Subcutaneous abdominal adipose tissue (tissue), 5 donors: ENCODE measurements at regions not wholly inside any gene's neighbourhood (a gene's known extent, or its start where the extent isn't known, plus 50 kb on each side); places are given as distances from the start of the nearest gene placed in this dataset.

Experiments
- H3K27ac ChIP-seq: one replicate; pipeline ENCODE4 v1.7.0; 2013; ENCODE audit warnings: low read depth, mild to moderate bottlenecking, inconsistent platforms, low read length, moderate library complexity
- H3K27me3 ChIP-seq, 5 donors: one replicate each; pipeline ENCODE4 v1.7.0; 2013; ENCODE audit warnings: low read length in 5 of 5, inconsistent platforms in 1 of 5; ENCODE audit not compliant: control insufficient read depth in 5 of 5, insufficient read depth in 4 of 5
- H3K36me3 ChIP-seq, 5 donors: one replicate each; pipeline ENCODE4 v1.7.0; 2013; ENCODE audit warnings: low read length in 5 of 5; ENCODE audit not compliant: control insufficient read depth in 5 of 5, insufficient read depth in 5 of 5
- H3K4me1 ChIP-seq, 5 donors: one replicate each; pipeline ENCODE4 v1.7.0; 2013; ENCODE audit warnings: low read length in 5 of 5, mild to moderate bottlenecking in 3 of 5, moderate library complexity in 1 of 5; ENCODE audit not compliant: control insufficient read depth in 5 of 5, insufficient read depth in 5 of 5
- H3K4me3 ChIP-seq, 5 donors: one replicate each; pipeline ENCODE4 v1.7.0; 2013; ENCODE audit warnings: low read length in 5 of 5, low read depth in 1 of 5
- H3K9ac ChIP-seq, 5 donors: one replicate each; pipeline ENCODE4 v1.7.0; 2013; ENCODE audit warnings: low read length in 5 of 5, mild to moderate bottlenecking in 4 of 5, moderate library complexity in 3 of 5
- H3K9me3 ChIP-seq, 5 donors: one replicate each; pipeline ENCODE4 v1.7.0; 2013; ENCODE audit warnings: low read length in 5 of 5; ENCODE audit not compliant: control insufficient read depth in 5 of 5
- donor health status: healthy.
- donor health status: healthy.
- donor health status: healthy.
- donor health status: healthy.
- donor health status: healthy.

DNA sequence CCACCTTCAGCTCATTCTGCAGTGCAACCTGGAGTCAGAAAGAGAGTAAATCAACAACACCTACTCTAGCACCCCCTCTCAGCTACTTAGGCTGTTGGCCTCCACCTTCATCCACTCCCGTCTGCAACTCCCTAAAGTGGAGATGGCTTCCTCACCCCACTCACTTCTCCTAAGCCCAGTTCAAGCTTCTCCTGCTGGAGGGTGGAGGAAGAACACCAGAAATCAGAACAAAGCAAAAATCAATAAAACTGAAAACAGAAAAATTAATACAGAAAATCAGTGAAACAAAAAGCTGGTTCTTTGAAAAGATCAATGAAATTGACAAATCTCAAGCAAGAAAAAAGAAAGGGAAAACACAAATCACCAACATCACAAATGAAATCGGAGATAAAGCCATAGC, 191.7 kb downstream of the ANAPC1 start:
- H3K9me3 ChIP-seq = peaks cover 0 to 6% (median 3%) of the 10 kb centered on the region in 5 donors
- H3K9ac ChIP-seq = no peak overlapping the region
- peaks cover 0 to 8% (median 5%) of the 10 kb centered on the region in 5 donors for H3K4me1 ChIP-seq
- no peaks in the 10 kb centered on the region for H3K36me3 ChIP-seq
- no peak overlapping the region for H3K27ac ChIP-seq
- H3K27me3 ChIP-seq = no peaks in the 10 kb centered on the region
- no peak overlapping the region for H3K4me3 ChIP-seq

DNA sequence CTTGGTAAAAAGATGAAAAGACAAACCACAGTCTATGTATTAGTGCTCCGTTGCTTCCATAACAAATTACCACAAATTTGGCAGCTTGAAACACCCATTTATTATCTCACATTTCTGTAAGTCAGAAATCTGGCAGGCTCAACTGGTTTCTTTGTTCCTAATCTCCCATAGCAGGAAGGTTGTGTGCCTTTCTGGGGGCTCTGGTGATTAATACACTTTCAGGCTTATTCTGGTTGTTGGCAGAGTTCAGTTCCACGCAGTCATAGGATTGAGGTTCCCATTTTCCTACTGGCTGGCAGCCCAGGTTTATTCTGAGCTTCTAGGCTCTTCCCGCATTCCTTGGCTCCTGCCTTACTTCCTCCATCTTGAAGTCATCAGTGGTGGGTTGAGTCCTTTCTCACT, 189.3 kb downstream of the ANAPC1 start:
- Histone ChIP-seq H3K9ac (no peak overlapping the region), H3K27me3 (no peaks in the 10 kb centered on the region), H3K9me3 (peaks cover 0 to 6% (median 3%) of the 10 kb centered on the region in 5 donors), H3K4me3 (peak overlapping the region in 1 of 5 donors; percentile 17), H3K36me3 (no peaks in the 10 kb centered on the region), H3K27ac (peak overlapping the region; percentile 16), H3K4me1 (peaks cover 5 to 18% (median 14%) of the 10 kb centered on the region in 5 donors)

DNA sequence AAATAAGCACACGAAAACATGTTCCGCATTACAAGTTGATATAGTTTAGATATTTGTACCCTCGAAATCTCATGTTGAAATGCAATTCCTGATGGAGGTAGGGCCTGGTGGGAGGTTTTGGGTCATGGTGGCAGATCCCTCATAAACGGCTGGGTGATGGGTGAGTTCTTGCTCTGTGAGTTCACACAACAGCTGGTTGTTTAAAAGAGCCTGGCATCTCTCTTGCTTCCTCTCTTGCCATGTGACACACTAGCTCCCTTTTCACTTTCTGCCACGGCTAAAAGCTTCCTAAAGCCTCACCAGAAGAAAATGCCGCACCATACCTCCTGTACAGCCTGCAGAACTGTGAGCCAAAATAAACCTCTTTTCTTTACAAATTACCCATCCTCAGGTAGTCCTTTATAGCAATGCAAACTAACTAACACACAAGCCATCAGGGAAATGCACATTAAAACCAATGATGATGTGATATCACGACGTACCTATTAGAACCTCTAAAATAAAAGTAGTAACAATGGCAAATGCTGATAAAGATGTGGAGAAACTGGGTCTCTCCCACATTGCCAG, 188.5 kb downstream of the ANAPC1 start:
- Histone ChIP-seq H3K27ac (no peak overlapping the region), H3K9ac (no peak overlapping the region), H3K4me1 (peaks cover 5 to 18% (median 9%) of the 10 kb centered on the region in 5 donors), H3K9me3 (peaks cover 0 to 6% (median 3%) of the 10 kb centered on the region in 5 donors), H3K36me3 (no peaks in the 10 kb centered on the region), H3K27me3 (no peaks in the 10 kb centered on the region), H3K4me3 (no peak overlapping the region)

DNA sequence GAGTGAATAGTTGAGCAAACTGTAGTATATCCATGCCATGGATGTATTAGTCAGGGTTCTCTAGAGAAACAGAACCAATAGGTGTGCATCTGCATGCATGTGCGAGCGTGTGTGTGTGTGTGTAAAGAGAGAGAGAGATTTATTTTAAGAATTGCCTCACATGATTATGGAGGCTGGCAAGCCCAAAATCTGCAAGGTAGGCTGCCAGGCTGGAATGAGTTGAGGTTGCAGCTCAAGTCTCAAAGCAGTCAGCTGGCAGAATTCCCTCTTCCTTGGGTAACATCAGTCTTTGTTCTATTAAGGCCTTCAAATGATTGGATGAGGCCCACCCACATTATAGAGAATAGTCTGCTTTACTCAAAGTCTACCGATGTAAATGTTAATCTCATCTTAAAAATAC, 187.8 kb downstream of the ANAPC1 start:
- Histone ChIP-seq H3K4me3 (no peak overlapping the region), H3K4me1 (peaks cover 5 to 18% (median 9%) of the 10 kb centered on the region in 5 donors), H3K27ac (no peak overlapping the region), H3K27me3 (no peaks in the 10 kb centered on the region), H3K9me3 (peaks cover 0 to 6% (median 3%) of the 10 kb centered on the region in 5 donors), H3K9ac (no peak overlapping the region), H3K36me3 (no peaks in the 10 kb centered on the region)

DNA sequence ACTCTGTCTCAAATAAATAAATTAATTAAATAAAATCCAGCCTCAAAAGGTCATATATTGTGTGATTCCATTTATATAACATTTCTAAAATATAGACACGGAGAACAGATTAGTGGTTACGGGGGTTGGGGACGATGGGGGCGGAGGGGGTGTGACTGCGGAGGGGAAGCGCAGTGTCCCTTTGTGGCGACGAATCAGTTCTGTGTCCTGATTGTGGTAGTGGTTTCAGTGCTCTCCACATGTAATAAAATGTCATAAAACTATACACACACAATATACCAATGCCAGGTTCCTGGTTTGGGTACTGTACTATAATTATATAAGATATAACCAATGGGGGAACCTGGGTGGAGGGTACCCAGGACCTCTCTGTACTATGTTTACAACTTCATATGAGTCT, 186.4 kb downstream of the ANAPC1 start:
- no peak overlapping the region for H3K27ac ChIP-seq

DNA sequence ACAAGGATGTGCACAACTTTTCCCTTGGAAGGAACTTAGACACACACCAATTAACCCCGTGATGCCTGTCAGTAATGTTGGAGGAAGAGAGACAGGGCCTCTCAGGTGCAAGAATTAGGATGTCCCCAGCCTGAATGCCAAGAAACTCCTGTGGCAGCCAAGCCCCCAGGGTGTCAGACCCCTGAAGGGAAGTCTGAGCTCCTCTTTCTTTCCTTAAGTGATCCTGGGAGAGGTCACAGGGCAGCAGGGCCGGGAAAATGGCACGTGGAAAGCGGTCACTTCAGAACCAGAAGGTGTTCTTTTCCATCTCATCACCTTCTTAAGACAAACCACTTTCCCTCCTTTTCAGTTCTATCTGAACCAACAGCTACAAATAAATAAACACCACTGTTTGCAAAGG, 185.9 kb downstream of the ANAPC1 start:
- H3K27me3 ChIP-seq = peaks cover 0 to 3% (median 0%) of the 10 kb centered on the region in 5 donors
- H3K27ac ChIP-seq = no peak overlapping the region
- no peak overlapping the region for H3K9ac ChIP-seq
- H3K36me3 ChIP-seq = no peaks in the 10 kb centered on the region
- peaks cover 0 to 6% (median 3%) of the 10 kb centered on the region in 5 donors for H3K9me3 ChIP-seq
- H3K4me3 ChIP-seq = no peak overlapping the region
- H3K4me1 ChIP-seq = peaks cover 6 to 20% (median 16%) of the 10 kb centered on the region in 5 donors

More for the DNA sequence above, 186.4 kb downstream of the ANAPC1 start:
- H3K9ac ChIP-seq = no peak overlapping the region
- peaks cover 0 to 2% (median 0%) of the 10 kb centered on the region in 5 donors for H3K27me3 ChIP-seq
- peaks cover 0 to 6% (median 3%) of the 10 kb centered on the region in 5 donors for H3K9me3 ChIP-seq
- H3K4me1 ChIP-seq = peaks cover 6 to 18% (median 14%) of the 10 kb centered on the region in 5 donors
- H3K36me3 ChIP-seq = no peaks in the 10 kb centered on the region
- no peak overlapping the region for H3K4me3 ChIP-seq

DNA sequence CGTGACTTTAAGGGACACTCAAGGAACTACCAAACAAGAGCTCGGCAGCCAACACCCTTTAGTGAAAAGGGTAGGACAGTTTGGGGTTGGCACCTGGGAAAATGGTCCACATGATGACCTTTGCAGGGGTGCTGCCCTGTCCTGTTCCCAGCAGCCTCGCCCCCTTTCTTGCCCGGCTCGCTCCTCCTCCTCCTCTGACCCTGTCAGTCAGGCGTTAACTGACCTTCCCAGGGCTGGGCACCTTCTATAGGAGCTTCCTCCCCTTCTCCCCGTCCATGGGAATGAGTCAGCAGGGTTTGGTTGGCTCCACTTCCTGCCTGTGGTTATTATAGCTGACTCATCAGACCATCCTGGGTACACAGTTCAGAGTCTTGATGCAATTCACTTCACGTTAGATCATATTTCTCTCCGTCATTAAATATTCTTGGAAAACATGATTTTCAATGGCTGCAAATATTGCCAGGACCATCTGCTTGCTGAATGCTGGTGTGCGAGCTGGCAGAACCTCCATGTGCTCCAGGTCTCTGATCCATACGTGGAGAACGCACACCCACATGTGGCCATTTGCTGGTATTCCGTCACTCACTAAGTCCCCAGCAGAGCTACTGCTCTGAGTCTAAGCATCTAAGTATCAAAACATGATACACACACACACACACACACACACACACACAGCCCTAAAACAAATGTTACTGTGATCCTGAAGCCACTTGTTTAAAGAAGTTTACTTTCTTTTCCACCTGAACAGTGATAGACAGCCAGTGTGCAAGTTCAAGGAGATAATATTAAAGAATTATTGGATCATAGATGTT, 185.0 kb downstream of the ANAPC1 start:
- Histone ChIP-seq H3K27ac (no peak overlapping the region), H3K4me1 (peaks cover 6 to 20% (median 16%) of the 10 kb centered on the region in 5 donors), H3K4me3 (peak overlapping the region in 1 of 5 donors; percentile 21), H3K36me3 (no peaks in the 10 kb centered on the region), H3K27me3 (peaks cover 0 to 3% (median 0%) of the 10 kb centered on the region in 5 donors), H3K9ac (no peak overlapping the region), H3K9me3 (peaks cover 0 to 6% (median 3%) of the 10 kb centered on the region in 5 donors)

DNA sequence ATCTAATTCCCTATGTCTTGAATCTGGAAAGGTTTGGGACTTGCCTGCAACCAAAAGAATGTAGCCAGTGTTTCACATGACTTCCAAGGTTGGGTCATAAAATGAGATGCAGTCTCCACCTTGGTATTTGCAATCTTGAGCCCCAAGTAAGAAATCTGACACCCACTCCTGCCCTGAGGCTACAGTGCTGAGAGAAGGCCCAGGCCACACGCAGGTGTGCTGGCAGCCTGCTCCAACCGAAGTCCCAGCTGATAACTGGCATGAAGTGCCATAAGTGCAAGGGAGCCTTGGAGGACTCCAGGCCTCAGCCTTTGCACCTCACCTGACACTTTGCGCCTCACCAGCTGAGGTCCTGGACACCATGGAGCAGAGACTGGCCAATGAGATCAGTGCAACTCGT, 182.7 kb downstream of the ANAPC1 start:
- H3K4me3 ChIP-seq = no peak overlapping the region
- no peaks in the 10 kb centered on the region for H3K36me3 ChIP-seq
- H3K9ac ChIP-seq = no peak overlapping the region
- H3K9me3 ChIP-seq = no peaks in the 10 kb centered on the region
- no peak overlapping the region for H3K27ac ChIP-seq
- peaks cover 6 to 24% (median 16%) of the 10 kb centered on the region in 5 donors for H3K4me1 ChIP-seq
- peaks cover 0 to 3% (median 0%) of the 10 kb centered on the region in 5 donors for H3K27me3 ChIP-seq

DNA sequence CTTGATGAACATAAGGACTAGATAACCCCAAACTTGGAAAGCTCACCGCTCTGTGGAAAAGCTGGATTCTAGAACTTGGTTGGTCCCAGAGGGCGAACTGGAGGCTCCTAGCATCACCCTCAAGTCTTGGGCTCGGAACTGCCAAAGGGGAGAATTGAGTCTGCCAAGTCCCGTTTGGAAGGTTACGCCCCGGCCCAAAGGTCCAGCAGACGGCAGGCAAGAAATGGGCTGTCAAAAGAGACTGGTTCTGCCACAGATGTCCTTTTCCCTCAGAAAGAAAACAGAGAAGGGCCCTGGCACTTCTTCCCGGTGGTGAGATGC, 182.2 kb downstream of the ANAPC1 start:
- no peak overlapping the region for H3K9ac ChIP-seq
- no peak overlapping the region for H3K27ac ChIP-seq
- peaks cover 0 to 3% (median 0%) of the 10 kb centered on the region in 5 donors for H3K27me3 ChIP-seq
- H3K4me3 ChIP-seq = no peak overlapping the region
- H3K9me3 ChIP-seq = no peaks in the 10 kb centered on the region
- no peaks in the 10 kb centered on the region for H3K36me3 ChIP-seq
- H3K4me1 ChIP-seq = peaks cover 6 to 24% (median 16%) of the 10 kb centered on the region in 5 donors

DNA sequence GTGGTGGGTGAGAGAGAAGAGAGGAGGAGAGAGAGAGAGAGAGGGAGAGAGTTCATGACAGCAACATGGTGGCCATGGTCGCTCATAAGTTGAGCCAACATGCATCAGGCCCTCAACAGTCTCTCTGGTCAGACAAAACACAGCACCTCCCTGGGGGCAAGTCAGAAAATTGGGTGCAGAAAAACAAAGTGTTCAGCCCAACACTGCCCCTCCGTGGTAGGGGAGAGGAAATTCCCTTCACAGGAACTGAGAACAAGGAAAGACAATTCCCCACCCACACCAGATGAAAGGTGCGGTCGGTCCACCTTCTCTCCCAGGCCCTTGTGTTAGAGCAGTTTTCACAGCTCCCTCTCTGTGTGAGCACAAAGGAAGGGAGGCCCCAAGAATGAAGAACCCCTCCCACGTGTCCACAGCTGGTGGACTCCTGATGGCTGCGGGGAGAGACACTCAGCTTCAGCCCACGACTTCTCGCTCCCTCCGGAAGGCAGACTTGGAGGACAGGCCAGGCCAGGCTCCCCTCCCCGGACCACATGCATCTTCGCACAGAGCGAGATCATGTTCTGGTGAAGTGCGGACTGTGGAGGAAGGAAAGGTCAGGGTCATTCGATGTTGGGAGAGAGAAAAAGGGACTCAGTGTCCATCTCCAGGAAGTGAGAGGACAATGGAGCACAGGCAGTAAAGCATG, 181.7 kb downstream of the ANAPC1 start:
- no peak overlapping the region for H3K27ac ChIP-seq
- peak overlapping the region in 1 of 5 donors; percentile 33 for H3K9ac ChIP-seq
- H3K36me3 ChIP-seq = no peaks in the 10 kb centered on the region
- peaks cover 0 to 3% (median 0%) of the 10 kb centered on the region in 5 donors for H3K27me3 ChIP-seq
- H3K9me3 ChIP-seq = no peaks in the 10 kb centered on the region
- H3K4me3 ChIP-seq = peak overlapping the region in 2 of 5 donors; percentile 10 to 26
- peaks cover 6 to 24% (median 16%) of the 10 kb centered on the region in 5 donors for H3K4me1 ChIP-seq
